ENCODE measurements at regions not wholly inside any gene's neighbourhood (a gene's known extent, or its start where the extent isn't known, plus 50 kb on each side); places are given as distances from the start of the nearest gene placed in this dataset.

DNA sequence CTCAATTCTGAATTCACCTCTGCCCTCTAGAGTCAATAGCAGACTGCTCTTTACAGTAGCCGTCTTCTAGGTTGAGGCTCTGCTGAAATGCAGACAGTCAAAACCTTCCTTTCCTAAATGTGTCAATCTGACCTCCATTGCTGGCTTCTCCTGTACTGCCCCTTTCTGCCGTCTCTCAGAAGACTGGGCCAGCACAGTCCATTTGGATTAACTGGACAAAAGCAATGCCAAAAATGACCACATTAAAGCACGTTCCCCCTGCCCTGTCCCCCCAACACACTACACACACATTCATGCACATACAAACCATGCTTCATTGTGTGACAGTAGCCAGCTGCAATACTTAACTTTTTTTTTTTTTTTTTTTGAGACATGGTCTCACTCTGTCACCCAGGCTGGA lies 130.2 kb upstream of the LIFR start:
- POLR2A ChIA-PET: no interaction called here
- H3K27ac ChIP-seq (ENCODE audit: extremely low read length, insufficient read depth, low read length): no peak overlapping the region

DNA sequence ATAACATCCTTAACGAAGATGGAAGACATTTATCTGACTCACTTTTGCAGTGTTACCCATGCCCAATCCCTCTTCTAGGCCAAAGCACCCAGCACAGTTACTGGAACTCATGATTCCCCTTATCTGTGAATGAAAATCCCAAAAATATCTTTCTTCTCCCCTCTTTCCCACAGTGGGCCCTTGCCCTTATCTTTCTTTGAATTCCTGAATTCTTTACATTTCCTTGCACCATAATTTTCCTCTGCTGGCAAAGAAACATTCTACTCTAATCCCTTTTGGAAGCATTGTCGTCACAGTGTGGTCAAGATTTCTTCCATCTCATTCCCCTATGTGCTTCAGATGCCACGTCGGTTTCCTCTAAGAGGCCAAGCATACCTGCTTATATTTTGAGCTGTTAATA lies 135.9 kb upstream of the LIFR start:
- ATAC-seq (no peak), FAIRE-seq (no peak), DNase-seq (ENCODE audit: low spot score) (no peak)
- in situ Hi-C loops (cut with HindIII; ENCODE audit: extremely low pct_ligation_motif_present, low pct_unique_long_range_greater_than_20kb) (no loop called here), intact Hi-C loops (cut with micrococcal nuclease; ENCODE audit: unreplicated experiment) (no loop called here)
- H3K9me3 ChIP-seq (ENCODE audit: low read length): no peaks in the 10 kb centered on the region
- H3K4me2 ChIP-seq (ENCODE audit: low read depth, low read length): no peak overlapping the region
- H3K9ac ChIP-seq (ENCODE audit: insufficient read depth, low read depth, low read length): no peak overlapping the region
- no peak overlapping the region for H3K4me3 ChIP-seq (replicated peaks in 1 of 3; ENCODE audit: insufficient read depth in 1 of 3, low read depth in 2 of 3, low read length in 3 of 3)
- no peak overlapping the region for H3K27ac ChIP-seq (ENCODE audit: extremely low read length, insufficient read depth, low read length)
- no peaks in the 10 kb centered on the region for H3K36me3 ChIP-seq (replicated peaks in 1 of 2; ENCODE audit: control insufficient read depth in 1 of 2, insufficient read depth in 2 of 2, low read length in 2 of 2)
- WGBS (ENCODE audit: low lambda C conversion rate): 22% methylated on average over 4 of the region's 4 CpGs
- no peak overlapping the region for H2AFZ ChIP-seq (ENCODE audit: low read length)
- ChIA-PET POLR2A (no interaction called here), CTCF (ENCODE audit: low intra/inter-chr PET ratio, low total read pairs) (no interaction called here)
- H4K20me1 ChIP-seq (ENCODE audit: insufficient read depth, low read length): no peaks in the 10 kb centered on the region
- BruUV-seq (replicated peaks): no TSS peak
- H3K79me2 ChIP-seq (ENCODE audit: insufficient read depth, low read length): no peaks in the 10 kb centered on the region
- H3K4me1 ChIP-seq (ENCODE audit: insufficient read depth, low read length): peaks cover 19% of the 10 kb centered on the region
- peaks cover 0 to 10% of the 10 kb centered on the region in 2 experiments; a peak in 3 of 5 replicates for H3K27me3 ChIP-seq (ENCODE audit: control insufficient read depth in 1 of 2, insufficient read depth in 2 of 2, low read length in 2 of 2)
- TF ChIP-seq ZNF30 (CRISPR knock-in tag; IDR thresholded peaks at IDR 0.05): no peak
- TF ChIP-seq ZNF510 (CRISPR knock-in tag; IDR thresholded peaks at IDR 0.05; ENCODE audit: low read depth): no peak
- TF ChIP-seq MIER2 (CRISPR knock-in tag; IDR thresholded peaks at IDR 0.05): no peak
- no peak for TF ChIP-seq ZNF660 (CRISPR knock-in tag; IDR thresholded peaks at IDR 0.05; ENCODE audit: borderline replicate concordance, low read depth)
- no peak for TF ChIP-seq SP140L (CRISPR knock-in tag; IDR thresholded peaks at IDR 0.05; ENCODE audit: borderline replicate concordance)
- TF ChIP-seq, protein P1, sequence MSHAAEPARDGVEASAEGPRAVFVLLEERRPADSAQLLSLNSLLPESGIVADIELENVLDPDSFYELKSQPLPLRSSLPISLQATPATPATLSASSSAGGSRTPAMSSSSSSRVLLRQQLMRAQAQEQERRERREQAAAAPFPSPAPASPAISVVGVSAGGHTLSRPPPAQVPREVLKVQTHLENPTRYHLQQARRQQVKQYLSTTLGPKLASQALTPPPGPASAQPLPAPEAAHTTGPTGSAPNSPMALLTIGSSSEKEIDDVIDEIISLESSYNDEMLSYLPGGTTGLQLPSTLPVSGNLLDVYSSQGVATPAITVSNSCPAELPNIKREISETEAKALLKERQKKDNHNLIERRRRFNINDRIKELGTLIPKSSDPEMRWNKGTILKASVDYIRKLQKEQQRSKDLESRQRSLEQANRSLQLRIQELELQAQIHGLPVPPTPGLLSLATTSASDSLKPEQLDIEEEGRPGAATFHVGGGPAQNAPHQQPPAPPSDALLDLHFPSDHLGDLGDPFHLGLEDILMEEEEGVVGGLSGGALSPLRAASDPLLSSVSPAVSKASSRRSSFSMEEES (CRISPR knock-in tag; IDR thresholded peaks at IDR 0.05): no peak
- no peak for TF ChIP-seq ZNF709 (CRISPR knock-in tag; IDR thresholded peaks at IDR 0.05)
- TF ChIP-seq, protein P2, sequence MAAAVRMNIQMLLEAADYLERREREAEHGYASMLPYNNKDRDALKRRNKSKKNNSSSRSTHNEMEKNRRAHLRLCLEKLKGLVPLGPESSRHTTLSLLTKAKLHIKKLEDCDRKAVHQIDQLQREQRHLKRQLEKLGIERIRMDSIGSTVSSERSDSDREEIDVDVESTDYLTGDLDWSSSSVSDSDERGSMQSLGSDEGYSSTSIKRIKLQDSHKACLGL (CRISPR knock-in tag; IDR thresholded peaks at IDR 0.05): no peak
- TF ChIP-seq, protein P3, sequence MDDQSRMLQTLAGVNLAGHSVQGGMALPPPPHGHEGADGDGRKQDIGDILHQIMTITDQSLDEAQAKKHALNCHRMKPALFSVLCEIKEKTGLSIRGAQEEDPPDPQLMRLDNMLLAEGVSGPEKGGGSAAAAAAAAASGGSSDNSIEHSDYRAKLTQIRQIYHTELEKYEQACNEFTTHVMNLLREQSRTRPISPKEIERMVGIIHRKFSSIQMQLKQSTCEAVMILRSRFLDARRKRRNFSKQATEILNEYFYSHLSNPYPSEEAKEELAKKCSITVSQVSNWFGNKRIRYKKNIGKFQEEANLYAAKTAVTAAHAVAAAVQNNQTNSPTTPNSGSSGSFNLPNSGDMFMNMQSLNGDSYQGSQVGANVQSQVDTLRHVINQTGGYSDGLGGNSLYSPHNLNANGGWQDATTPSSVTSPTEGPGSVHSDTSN (CRISPR knock-in tag; IDR thresholded peaks at IDR 0.05; ENCODE audit: borderline replicate concordance): no peak
- no peak for TF ChIP-seq ZNF567 (CRISPR knock-in tag; IDR thresholded peaks at IDR 0.05; ENCODE audit: borderline replicate concordance)
- TF ChIP-seq SNAPC2 (CRISPR knock-in tag; IDR thresholded peaks at IDR 0.05): no peak

More for the DNA sequence above, 130.2 kb upstream of the LIFR start:
- 3% methylated on average over 3 of the region's 3 CpGs for WGBS (ENCODE audit: low lambda C conversion rate)
- intact Hi-C loops (cut with micrococcal nuclease; ENCODE audit: unreplicated experiment): no loop called here
- FAIRE-seq: no peak
- ATAC-seq: no peak
- H3K4me3 ChIP-seq (replicated peaks in 1 of 3; ENCODE audit: insufficient read depth in 1 of 3, low read depth in 2 of 3, low read length in 3 of 3): no peak overlapping the region
- no TSS peak for BruUV-seq (replicated peaks)
- DNase-seq (ENCODE audit: low spot score): no peak
- H3K4me2 ChIP-seq (ENCODE audit: low read depth, low read length): no peak overlapping the region
- H3K4me1 ChIP-seq (ENCODE audit: insufficient read depth, low read length): no peaks in the 10 kb centered on the region
- TF ChIP-seq, protein P4, sequence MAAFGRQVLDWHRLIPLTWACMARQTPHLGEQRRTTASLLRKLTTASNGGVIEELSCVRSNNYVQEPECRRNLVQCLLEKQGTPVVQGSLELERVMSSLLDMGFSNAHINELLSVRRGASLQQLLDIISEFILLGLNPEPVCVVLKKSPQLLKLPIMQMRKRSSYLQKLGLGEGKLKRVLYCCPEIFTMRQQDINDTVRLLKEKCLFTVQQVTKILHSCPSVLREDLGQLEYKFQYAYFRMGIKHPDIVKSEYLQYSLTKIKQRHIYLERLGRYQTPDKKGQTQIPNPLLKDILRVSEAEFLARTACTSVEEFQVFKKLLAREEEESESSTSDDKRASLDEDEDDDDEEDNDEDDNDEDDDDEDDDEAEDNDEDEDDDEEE (CRISPR knock-in tag; IDR thresholded peaks at IDR 0.05): no peak
- TF ChIP-seq ZNF251 (CRISPR knock-in tag; IDR thresholded peaks at IDR 0.05): no peak
- no peak for TF ChIP-seq ZNF878 (CRISPR knock-in tag; IDR thresholded peaks at IDR 0.05)
- TF ChIP-seq, protein P5, sequence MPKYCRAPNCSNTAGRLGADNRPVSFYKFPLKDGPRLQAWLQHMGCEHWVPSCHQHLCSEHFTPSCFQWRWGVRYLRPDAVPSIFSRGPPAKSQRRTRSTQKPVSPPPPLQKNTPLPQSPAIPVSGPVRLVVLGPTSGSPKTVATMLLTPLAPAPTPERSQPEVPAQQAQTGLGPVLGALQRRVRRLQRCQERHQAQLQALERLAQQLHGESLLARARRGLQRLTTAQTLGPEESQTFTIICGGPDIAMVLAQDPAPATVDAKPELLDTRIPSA (CRISPR knock-in tag; IDR thresholded peaks at IDR 0.05; ENCODE audit: borderline replicate concordance): no peak
- TF ChIP-seq ZIK1 (CRISPR knock-in tag; IDR thresholded peaks at IDR 0.05; ENCODE audit: borderline replicate concordance, low read depth): no peak
- no peak for TF ChIP-seq RNF2 (conservative IDR thresholded peaks at IDR 0.05; ENCODE audit: low read depth)
- no peak for TF ChIP-seq ZNF776 (CRISPR knock-in tag; IDR thresholded peaks at IDR 0.05)
- no peak for TF ChIP-seq ZNF746 (CRISPR knock-in tag; IDR thresholded peaks at IDR 0.05)
- CTCF ChIA-PET (ENCODE audit: low intra/inter-chr PET ratio, low total read pairs): no interaction called here
- H3K27me3 ChIP-seq (ENCODE audit: control insufficient read depth in 1 of 2, insufficient read depth in 2 of 2, low read length in 2 of 2): peaks cover 0 to 7% of the 10 kb centered on the region in 2 experiments; a peak in 2 of 5 replicates
- no peak overlapping the region for H2AFZ ChIP-seq (ENCODE audit: low read length)
- no peaks in the 10 kb centered on the region for H3K36me3 ChIP-seq (replicated peaks in 1 of 2; ENCODE audit: control insufficient read depth in 1 of 2, insufficient read depth in 2 of 2, low read length in 2 of 2)
- no peaks in the 10 kb centered on the region for H3K79me2 ChIP-seq (ENCODE audit: insufficient read depth, low read length)
- in situ Hi-C loops (cut with HindIII; ENCODE audit: extremely low pct_ligation_motif_present, low pct_unique_long_range_greater_than_20kb): no loop called here
- no peak overlapping the region for H3K9ac ChIP-seq (ENCODE audit: insufficient read depth, low read depth, low read length)
- H3K9me3 ChIP-seq (ENCODE audit: low read length): no peaks in the 10 kb centered on the region
- H4K20me1 ChIP-seq (ENCODE audit: insufficient read depth, low read length): no peaks in the 10 kb centered on the region
